Keratinocyte (primary cell): ENCODE measurements at regions not wholly inside any gene's neighbourhood (a gene's known extent, or its start where the extent isn't known, plus 50 kb on each side); places are given as distances from the start of the nearest gene placed in this dataset.

Experiments
- DNase-seq: peaks from one replicate; pipeline ENCODE4 v3.0.0-alpha.2; 2011; ENCODE audit warnings: low read depth, missing footprints, low spot score
- FAIRE-seq: peaks from 2 replicates; lab custom pipeline; 2011; peaks lifted over from hg19 to GRCh38; lab: Jason Lieb, UNC
- H2AFZ ChIP-seq: 2 replicates; pipeline ENCODE4 v1.6.0; 2012; ENCODE audit warnings: low read length, control low read depth, inconsistent platforms; ENCODE audit not compliant: control insufficient read depth
- H3K27ac ChIP-seq: 2 replicates; pipeline ENCODE4 v1.5.1; 2011; ENCODE audit warnings: low read length; ENCODE audit not compliant: control insufficient read depth, insufficient read depth
- H3K27me3 ChIP-seq: 3 replicates; pipeline ENCODE4 v1.6.0; 2011; ENCODE audit warnings: low read length; ENCODE audit not compliant: control insufficient read depth, insufficient read depth; ENCODE audit errors: extremely low read depth
- H3K36me3 ChIP-seq, 2 experiments: 2 replicates in 1 of 2; 3 replicates in 1 of 2; pipeline ENCODE4 v1.5.1; 2011; ENCODE audit warnings: low read length in 2 of 2, mild to moderate bottlenecking in 1 of 2; ENCODE audit not compliant: control insufficient read depth in 2 of 2, insufficient read depth in 2 of 2; ENCODE audit errors: extremely low read depth in 1 of 2
- H3K4me1 ChIP-seq: 3 replicates; pipeline ENCODE4 v1.5.1; 2011; ENCODE audit warnings: low read length; ENCODE audit not compliant: control insufficient read depth, insufficient read depth; ENCODE audit errors: extremely low read depth
- H3K4me2 ChIP-seq: 3 replicates; pipeline ENCODE4 v1.6.0; 2011; ENCODE audit warnings: low read depth, low read length; ENCODE audit not compliant: control insufficient read depth, insufficient read depth; ENCODE audit errors: extremely low read depth
- H3K4me3 ChIP-seq, 3 experiments: fragments of 200-600 bp in 1 of 3; sonication (generic) in 1 of 3; 2 replicates in 2 of 3; 3 replicates in 1 of 3; pipeline ENCODE4 v1.5.1; 2011 to 2016; ENCODE audit warnings: low read length in 3 of 3, mild to moderate bottlenecking in 3 of 3, control low read depth in 2 of 3, inconsistent platforms in 1 of 3, low read depth in 1 of 3, mixed read lengths in 1 of 3, mixed run types in 1 of 3, moderate library complexity in 1 of 3; ENCODE audit not compliant: control insufficient read depth in 2 of 3, insufficient read depth in 2 of 3; ENCODE audit errors: extremely low read depth in 1 of 3
- H3K79me2 ChIP-seq: 2 replicates; pipeline ENCODE4 v1.6.0; 2012; ENCODE audit warnings: low read length; ENCODE audit not compliant: control insufficient read depth, insufficient read depth
- H3K9ac ChIP-seq: 3 replicates; pipeline ENCODE4 v1.6.0; 2011; ENCODE audit warnings: low read length; ENCODE audit not compliant: control insufficient read depth, insufficient read depth; ENCODE audit errors: extremely low read depth
- H3K9me1 ChIP-seq: 3 replicates; pipeline ENCODE4 v1.6.0; 2011; ENCODE audit warnings: low read length; ENCODE audit not compliant: control insufficient read depth, insufficient read depth; ENCODE audit errors: extremely low read depth
- H3K9me3 ChIP-seq: 2 replicates; pipeline ENCODE4 v1.5.1; 2012; ENCODE audit warnings: low read depth, low read length; ENCODE audit not compliant: control insufficient read depth
- H4K20me1 ChIP-seq: 3 replicates; pipeline ENCODE4 v1.6.0; 2011; ENCODE audit warnings: low read length; ENCODE audit not compliant: control insufficient read depth, insufficient read depth; ENCODE audit errors: extremely low read depth
- CTCF ChIP-seq, 3 experiments: IDR thresholded peaks in 1 of 3; conservative IDR thresholded peaks in 1 of 3; optimal IDR thresholded peaks in 1 of 3; 2 replicates in 2 of 3; 3 replicates in 1 of 3; pipeline versions ENCODE3 to v1.5.1; 2011; ENCODE audit warnings: low read length in 3 of 3, mild to moderate bottlenecking in 3 of 3, moderate library complexity in 2 of 3, control low read depth in 1 of 3, inconsistent platforms in 1 of 3; ENCODE audit not compliant: insufficient read depth in 2 of 3; ENCODE audit errors: extremely low read depth in 1 of 3
- EZH2 ChIP-seq: IDR thresholded peaks from one replicate; pipeline ENCODE4 v1.6.1; 2012; ENCODE audit warnings: inconsistent platforms, mild to moderate bottlenecking, low read length, moderate library complexity
- dilution Hi-C: fragments of 300-500 bp; cut with MboI; formaldehyde crosslinking; loops from one replicate; pipeline ENCODE4 v1.7.0; 2020; ENCODE audit warnings: low sequenced_read_pairs; ENCODE audit not compliant: extremely low pct_ligation_motif_present

- Histone ChIP-seq H3K4me3 (no peak overlapping the region), H2AFZ (no peak overlapping the region), H3K4me1 (no peaks in the 10 kb centered on the region), H3K9me1 (no peaks in the 10 kb centered on the region), H4K20me1 (no peaks in the 10 kb centered on the region), H3K79me2 (no peaks in the 10 kb centered on the region), H3K27me3 (no peaks in the 10 kb centered on the region), H3K9me3 (no peaks in the 10 kb centered on the region), H3K36me3 (no peaks in the 10 kb centered on the region), H3K9ac (no peak overlapping the region), H3K27ac (no peak overlapping the region), H3K4me2 (no peak overlapping the region)
- no peak for FAIRE-seq
- TF ChIP-seq CTCF (optimal IDR thresholded peaks at IDR 0.05 in 1 of 3, IDR thresholded peaks at IDR 0.05 in 1 of 3, conservative IDR thresholded peaks at IDR 0.05 in 1 of 3; ENCODE audit: extremely low read depth in 1 of 3, insufficient read depth in 2 of 3, low read length in 3 of 3) (no peak), EZH2 (no peak)
- dilution Hi-C loops, result no loop called here
- no peak for DNase-seq
These were observed 168.1 kb upstream of the SOX21 start for GRCh38 chr13:94880463-94880862.

GRCh38 chr13:94878602-94879165, 166.3 kb upstream of the SOX21 start:
- H3K4me3 ChIP-seq, result no peak overlapping the region
- H3K27me3 ChIP-seq, result no peaks in the 10 kb centered on the region
- FAIRE-seq, result no peak
- H3K9me1 ChIP-seq, result no peaks in the 10 kb centered on the region
- dilution Hi-C loops, result no loop called here
- H3K4me1 ChIP-seq, result no peaks in the 10 kb centered on the region
- no peaks in the 10 kb centered on the region for H3K9me3 ChIP-seq
- H3K9ac ChIP-seq, result no peak overlapping the region
- no peaks in the 10 kb centered on the region for H3K79me2 ChIP-seq
- no peak overlapping the region for H2AFZ ChIP-seq
- no peaks in the 10 kb centered on the region for H3K36me3 ChIP-seq
- DNase-seq, result no peak
- no peaks in the 10 kb centered on the region for H4K20me1 ChIP-seq
- TF ChIP-seq EZH2, result no peak
- TF ChIP-seq CTCF (optimal IDR thresholded peaks at IDR 0.05 in 1 of 3, IDR thresholded peaks at IDR 0.05 in 1 of 3, conservative IDR thresholded peaks at IDR 0.05 in 1 of 3; ENCODE audit: extremely low read depth in 1 of 3, insufficient read depth in 2 of 3, low read length in 3 of 3), result no peak
- no peak overlapping the region for H3K27ac ChIP-seq
- no peak overlapping the region for H3K4me2 ChIP-seq
